GM10248 (cell line): ENCODE measurements at regions not wholly inside any gene's neighbourhood (a gene's known extent, or its start where the extent isn't known, plus 50 kb on each side); places are given as distances from the start of the nearest gene placed in this dataset.

ENCODE experiments used
- CTCF ChIA-PET: fragments of 300-600 bp; sonication (Branson Sonifier 250); formaldehyde crosslinking; extraction: SDS; loops from one replicate; lab custom pipeline; 2021; ENCODE audit warnings: antibody characterized with exemption; lab: Yijun Ruan, JAX
- POLR2A ChIA-PET: fragments of 350-650 bp; sonication (Branson Sonifier 250); formaldehyde crosslinking; extraction: SDS; loops from one replicate; lab custom pipeline; 2020; ENCODE audit warnings: antibody characterized with exemption; lab: Yijun Ruan, JAX
- DNase-seq: peaks from one replicate; pipeline ENCODE4 v3.0.0; 2012; ENCODE audit errors: extremely low spot score
- TF ChIP-seq, protein P1 (sequence below): IDR thresholded peaks from 2 replicates; pipeline ENCODE4 v1.5.1; 2012; ENCODE audit warnings: mild to moderate bottlenecking, low read depth; ENCODE audit errors: extremely low read depth, missing control alignments, control extremely low read depth

DNA sequence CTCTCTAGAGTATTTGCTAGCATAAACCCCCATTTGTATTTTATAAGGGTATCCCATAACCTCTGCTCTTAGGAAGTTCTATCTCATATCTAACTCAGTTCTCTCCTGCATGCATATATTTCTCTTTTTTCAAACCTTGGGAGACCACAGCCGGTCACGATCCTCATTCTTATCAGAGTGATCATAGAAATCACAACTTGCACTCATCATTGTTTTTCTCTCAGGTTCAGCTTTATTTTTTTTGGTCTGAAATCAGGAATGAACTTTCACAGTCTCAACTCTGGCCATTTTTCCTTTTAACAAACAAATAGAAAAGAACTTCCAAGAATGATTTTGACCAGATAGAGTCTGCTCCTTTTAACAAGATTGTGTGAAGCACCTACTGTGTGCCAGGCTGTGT lies 98.6 kb upstream of the BLID start:
- DNase-seq, result no peak
- CTCF ChIA-PET, result interaction anchor here (1.2 to 6.9 kb wide), 10 partner anchors 11 to 560 kb away, joined by 3 to 87 read pairs (median 8); no protein-coding TSS in a partner anchor
- POLR2A ChIA-PET, result no interaction called here
- TF ChIP-seq, protein P1, sequence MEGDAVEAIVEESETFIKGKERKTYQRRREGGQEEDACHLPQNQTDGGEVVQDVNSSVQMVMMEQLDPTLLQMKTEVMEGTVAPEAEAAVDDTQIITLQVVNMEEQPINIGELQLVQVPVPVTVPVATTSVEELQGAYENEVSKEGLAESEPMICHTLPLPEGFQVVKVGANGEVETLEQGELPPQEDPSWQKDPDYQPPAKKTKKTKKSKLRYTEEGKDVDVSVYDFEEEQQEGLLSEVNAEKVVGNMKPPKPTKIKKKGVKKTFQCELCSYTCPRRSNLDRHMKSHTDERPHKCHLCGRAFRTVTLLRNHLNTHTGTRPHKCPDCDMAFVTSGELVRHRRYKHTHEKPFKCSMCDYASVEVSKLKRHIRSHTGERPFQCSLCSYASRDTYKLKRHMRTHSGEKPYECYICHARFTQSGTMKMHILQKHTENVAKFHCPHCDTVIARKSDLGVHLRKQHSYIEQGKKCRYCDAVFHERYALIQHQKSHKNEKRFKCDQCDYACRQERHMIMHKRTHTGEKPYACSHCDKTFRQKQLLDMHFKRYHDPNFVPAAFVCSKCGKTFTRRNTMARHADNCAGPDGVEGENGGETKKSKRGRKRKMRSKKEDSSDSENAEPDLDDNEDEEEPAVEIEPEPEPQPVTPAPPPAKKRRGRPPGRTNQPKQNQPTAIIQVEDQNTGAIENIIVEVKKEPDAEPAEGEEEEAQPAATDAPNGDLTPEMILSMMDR, result no peak

DNA sequence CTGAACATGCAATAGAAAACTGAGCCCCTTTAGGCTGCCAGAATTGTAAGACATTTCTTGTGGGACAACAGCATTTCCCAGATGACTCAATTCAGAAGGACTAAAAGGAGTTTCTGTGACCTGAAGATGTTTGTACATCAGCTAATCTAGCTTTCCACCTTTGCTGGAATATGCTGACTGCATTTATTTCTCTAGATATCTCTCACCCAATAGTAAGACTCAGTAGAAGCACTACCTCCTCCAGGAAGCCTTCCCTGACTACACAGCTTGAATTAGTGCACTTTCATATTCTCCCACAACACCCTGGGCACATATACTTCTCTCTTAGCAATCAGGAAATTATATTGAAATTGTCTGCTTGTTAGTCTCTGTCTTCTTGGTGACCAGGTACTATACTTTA lies 98.1 kb upstream of the BLID start:
- ChIA-PET CTCF (interaction anchor here (1.0 to 6.9 kb wide), 5 partner anchors 11 to 559 kb away, joined by 3 to 87 read pairs (median 13); no protein-coding TSS in a partner anchor), POLR2A (no interaction called here)
- no peak for DNase-seq
- TF ChIP-seq, protein P1, result no peak

- TF ChIP-seq, protein P1, result no peak
- CTCF ChIA-PET, result interaction anchor here (1.0 to 6.9 kb wide), 4 partner anchors 10 to 558 kb away, joined by 3 to 87 read pairs (median 25); no protein-coding TSS in a partner anchor
- no peak for DNase-seq
- POLR2A ChIA-PET, result no interaction called here
Measured at GRCh38 chr11:122213171-122213570, 97.2 kb upstream of the BLID start.

DNA sequence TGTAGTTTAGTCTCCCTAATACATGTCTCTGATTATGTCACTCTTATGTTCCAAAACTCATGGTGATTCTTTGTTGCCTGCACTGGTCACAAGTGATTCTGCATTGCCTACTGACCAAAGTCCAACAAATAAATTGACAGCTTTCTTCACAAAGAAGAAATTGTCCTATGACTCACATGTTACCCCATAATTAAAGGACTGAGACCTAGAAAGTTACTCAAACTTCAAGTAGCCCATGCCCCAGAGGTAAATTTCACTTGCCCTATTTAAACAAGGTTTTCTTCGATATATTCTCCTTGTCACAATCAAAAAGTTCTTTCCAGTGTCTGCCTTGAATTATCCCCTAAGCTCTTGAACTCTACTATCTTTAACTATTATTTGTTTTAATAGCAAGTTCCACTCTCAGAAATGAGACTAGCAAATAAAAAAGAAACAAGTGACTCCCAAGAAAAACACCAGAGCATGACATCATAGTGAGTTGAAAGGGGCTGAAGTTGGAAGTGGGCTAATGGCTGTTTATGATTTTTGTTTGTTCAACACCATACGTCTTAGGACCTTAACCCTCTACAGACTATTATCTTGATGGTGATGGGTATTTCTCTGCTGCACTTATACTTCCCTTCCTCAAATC lies 94.5 kb upstream of the BLID start:
- POLR2A ChIA-PET, result no interaction called here
- CTCF ChIA-PET, result interaction anchor here (1.0 to 1.3 kb wide), 2 partner anchors 9 to 296 kb away, joined by 3 to 4 read pairs; no protein-coding TSS in a partner anchor
- no peak for DNase-seq
- TF ChIP-seq, protein P1, result no peak

GRCh38 chr11:122209619-122210366 lies 93.8 kb upstream of the BLID start:
- TF ChIP-seq, protein P1, result no peak
- ChIA-PET CTCF (interaction anchor here (1.0 to 1.3 kb wide), 2 partner anchors 9 to 296 kb away, joined by 3 to 4 read pairs; no protein-coding TSS in a partner anchor), POLR2A (no interaction called here)
- no peak for DNase-seq

DNA sequence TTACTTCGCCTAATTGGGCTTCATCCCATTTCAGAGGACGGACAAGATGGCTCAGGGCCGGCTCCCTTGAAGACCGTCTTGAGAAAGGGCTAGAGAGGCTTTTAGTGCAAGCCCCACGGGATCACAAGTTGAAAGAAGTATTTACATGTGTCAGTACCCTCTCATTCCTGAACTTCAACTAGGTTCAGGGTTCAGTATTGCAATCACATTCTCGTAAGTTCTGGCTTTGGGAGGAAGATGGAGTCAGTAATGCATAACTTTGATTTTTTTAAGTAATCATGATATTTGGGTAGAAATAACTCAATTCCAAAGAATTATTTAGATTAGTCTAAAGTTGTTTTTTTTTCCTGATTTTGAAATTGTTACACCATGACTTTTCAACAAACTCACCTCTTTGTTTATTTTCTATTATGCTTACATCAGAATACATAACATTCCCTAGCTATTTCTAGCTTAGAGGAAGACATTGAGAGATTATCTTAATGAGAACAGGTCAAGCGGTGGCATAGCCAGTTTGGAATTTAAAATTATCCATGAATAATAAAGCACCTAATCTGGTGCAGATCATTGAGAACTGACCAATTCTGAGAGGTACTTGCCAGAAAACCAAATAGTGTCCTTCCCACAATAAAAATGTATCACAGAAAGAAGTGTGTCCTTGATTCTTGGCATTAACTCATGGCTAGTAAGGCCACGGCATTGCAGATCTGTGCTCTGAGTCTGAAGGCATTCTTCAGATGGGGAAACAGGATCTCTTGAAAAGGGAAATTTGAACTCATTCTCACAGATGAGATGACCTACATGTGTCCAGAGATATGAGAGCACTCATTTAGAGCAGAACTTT lies 92.1 kb upstream of the BLID start:
- DNase-seq, result no peak
- ChIA-PET CTCF (no interaction called here), POLR2A (no interaction called here)
- TF ChIP-seq, protein P1, result no peak
